ENCODE measurements at regions not wholly inside any gene's neighbourhood (a gene's known extent, or its start where the extent isn't known, plus 50 kb on each side); places are given as distances from the start of the nearest gene placed in this dataset.
"Not testable (repeated sequence)": the region's sequence is repeated elsewhere in the genome, so short reads cannot be mapped to it uniquely, and the experiment has no call there.

GRCh38 chr13:111494641-111495040 is 174.2 kb downstream of the TEX29 start:
- no peak for TF ChIP-seq CTCF (IDR thresholded peaks at IDR 0.05; ENCODE audit: low read depth, low read length)
- H3K4me3 ChIP-seq (ENCODE audit: low read depth, low read length), result no peak overlapping the region

GRCh38 chr13:111501596-111502535 is 181.4 kb downstream of the TEX29 start:
- H3K4me3 ChIP-seq (ENCODE audit: low read depth, low read length), result not testable (repeated sequence)

GRCh38 chr13:111502957-111503356 is 182.5 kb downstream of the TEX29 start:
- TF ChIP-seq CTCF (IDR thresholded peaks at IDR 0.05; ENCODE audit: low read depth, low read length), result no peak
- no peak overlapping the region for H3K4me3 ChIP-seq (ENCODE audit: low read depth, low read length)

GRCh38 chr13:111503376-111503775 is 182.9 kb downstream of the TEX29 start:
- no peak for TF ChIP-seq CTCF (IDR thresholded peaks at IDR 0.05; ENCODE audit: low read depth, low read length)
- H3K4me3 ChIP-seq (ENCODE audit: low read depth, low read length), result no peak overlapping the region

GRCh38 chr13:111503905-111504695 is 183.7 kb downstream of the TEX29 start:
- no peak overlapping the region for H3K4me3 ChIP-seq (ENCODE audit: low read depth, low read length)
- TF ChIP-seq CTCF (IDR thresholded peaks at IDR 0.05; ENCODE audit: low read depth, low read length), result no peak

GRCh38 chr13:111505175-111505777 is 184.8 kb downstream of the TEX29 start:
- H3K4me3 ChIP-seq (ENCODE audit: low read depth, low read length), result no peak overlapping the region
- TF ChIP-seq CTCF (IDR thresholded peaks at IDR 0.05; ENCODE audit: low read depth, low read length), result no peak

GRCh38 chr13:111506125-111506524 is 185.7 kb downstream of the TEX29 start:
- H3K4me3 ChIP-seq (ENCODE audit: low read depth, low read length), result no peak overlapping the region
- TF ChIP-seq CTCF (IDR thresholded peaks at IDR 0.05; ENCODE audit: low read depth, low read length), result no peak

Data from WI38 (cell line).